ENCODE measurements at regions not wholly inside any gene's neighbourhood (a gene's known extent, or its start where the extent isn't known, plus 50 kb on each side); places are given as distances from the start of the nearest gene placed in this dataset.

DNA sequence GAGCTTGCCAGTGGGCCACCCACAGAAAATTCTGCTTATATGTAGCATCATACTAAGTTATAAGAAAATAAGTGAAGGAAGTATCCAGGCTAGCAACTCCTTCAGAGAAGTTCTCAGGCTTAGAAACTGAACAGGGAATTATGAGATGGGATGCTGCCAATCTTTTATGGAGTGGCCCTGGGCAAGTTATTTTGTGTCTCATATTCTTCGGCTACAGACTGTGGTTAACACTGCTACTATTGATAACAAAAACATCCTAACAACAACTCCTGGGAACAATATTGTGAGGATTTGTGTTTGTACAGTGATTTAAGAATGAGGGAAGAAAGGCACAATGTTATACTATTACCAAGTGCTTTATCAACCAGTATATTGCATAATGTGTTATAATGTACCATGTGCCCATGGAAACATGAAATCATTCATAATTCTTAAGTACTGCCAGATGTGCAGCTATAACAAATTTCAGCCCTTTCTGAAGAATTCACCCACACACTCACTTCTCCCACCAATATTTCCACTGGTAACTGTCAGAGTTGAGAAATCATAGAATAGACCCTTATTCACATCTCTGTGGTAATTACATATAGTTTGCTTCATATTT, 113.3 kb upstream of the SOX5 start:
- Mint-ChIP-seq H3K36me3 (ENCODE audit: low read depth, unreplicated experiment) (no peaks in the 10 kb centered on the region), H3K4me3 (ENCODE audit: unreplicated experiment) (no peak overlapping the region), H3K27me3 (ENCODE audit: low read depth, unreplicated experiment) (no peaks in the 10 kb centered on the region), H3K9me3 (ENCODE audit: unreplicated experiment) (no peaks in the 10 kb centered on the region), H3K4me1 (ENCODE audit: low read depth, unreplicated experiment) (peaks cover 4% of the 10 kb centered on the region), H3K27ac (ENCODE audit: unreplicated experiment) (no peak overlapping the region)
- FAIRE-seq, result no peak
- no peaks in the 10 kb centered on the region for H3K36me3 ChIP-seq (ENCODE audit: insufficient read depth, low read length)
- H4K20me1 ChIP-seq (ENCODE audit: insufficient read depth, low read length), result no peaks in the 10 kb centered on the region
- DNase-seq (ENCODE audit: low read depth), result no peak
- no peaks in the 10 kb centered on the region for H3K9me3 ChIP-seq (ENCODE audit: insufficient read depth, low read depth, low read length)
- no peak for TF ChIP-seq EZH2 (IDR thresholded peaks at IDR 0.05; ENCODE audit: insufficient read depth, low read length)
- TF ChIP-seq, protein P1, sequence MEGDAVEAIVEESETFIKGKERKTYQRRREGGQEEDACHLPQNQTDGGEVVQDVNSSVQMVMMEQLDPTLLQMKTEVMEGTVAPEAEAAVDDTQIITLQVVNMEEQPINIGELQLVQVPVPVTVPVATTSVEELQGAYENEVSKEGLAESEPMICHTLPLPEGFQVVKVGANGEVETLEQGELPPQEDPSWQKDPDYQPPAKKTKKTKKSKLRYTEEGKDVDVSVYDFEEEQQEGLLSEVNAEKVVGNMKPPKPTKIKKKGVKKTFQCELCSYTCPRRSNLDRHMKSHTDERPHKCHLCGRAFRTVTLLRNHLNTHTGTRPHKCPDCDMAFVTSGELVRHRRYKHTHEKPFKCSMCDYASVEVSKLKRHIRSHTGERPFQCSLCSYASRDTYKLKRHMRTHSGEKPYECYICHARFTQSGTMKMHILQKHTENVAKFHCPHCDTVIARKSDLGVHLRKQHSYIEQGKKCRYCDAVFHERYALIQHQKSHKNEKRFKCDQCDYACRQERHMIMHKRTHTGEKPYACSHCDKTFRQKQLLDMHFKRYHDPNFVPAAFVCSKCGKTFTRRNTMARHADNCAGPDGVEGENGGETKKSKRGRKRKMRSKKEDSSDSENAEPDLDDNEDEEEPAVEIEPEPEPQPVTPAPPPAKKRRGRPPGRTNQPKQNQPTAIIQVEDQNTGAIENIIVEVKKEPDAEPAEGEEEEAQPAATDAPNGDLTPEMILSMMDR (IDR thresholded peaks at IDR 0.05; ENCODE audit: insufficient read depth, low read depth, low read length), result no peak
- no peak overlapping the region for H3K4me3 ChIP-seq (ENCODE audit: insufficient read depth, low read depth, low read length)
- no peaks in the 10 kb centered on the region for H3K27me3 ChIP-seq (ENCODE audit: insufficient read depth, low read length)
- H3K27ac ChIP-seq (ENCODE audit: low read depth, low read length), result no peak overlapping the region
- peaks cover 11% of the 10 kb centered on the region for H3K4me1 ChIP-seq (ENCODE audit: insufficient read depth, low read length)
- no peak overlapping the region for H2AFZ ChIP-seq (ENCODE audit: low read depth, low read length)
- H3K9ac ChIP-seq (ENCODE audit: low read length), result no peak overlapping the region
- no peaks in the 10 kb centered on the region for H3K79me2 ChIP-seq (ENCODE audit: insufficient read depth, low read length)
- H3K4me2 ChIP-seq (ENCODE audit: low read length), result no peak overlapping the region

- Mint-ChIP-seq H3K4me1 (ENCODE audit: low read depth, unreplicated experiment) (no peaks in the 10 kb centered on the region), H3K27me3 (ENCODE audit: low read depth, unreplicated experiment) (no peaks in the 10 kb centered on the region)
- H2AFZ ChIP-seq (ENCODE audit: low read depth, low read length), result no peak overlapping the region
Observed at GRCh38 chr12:24060089-24060488, 110.6 kb upstream of the SOX5 start.

More at GRCh38 chr12:24060089-24060488, 110.6 kb upstream of the SOX5 start:
- H3K9ac ChIP-seq (ENCODE audit: low read length), result no peak overlapping the region
- H3K27ac ChIP-seq (ENCODE audit: low read depth, low read length), result no peak overlapping the region
- H3K27ac Mint-ChIP-seq (ENCODE audit: unreplicated experiment), result no peak overlapping the region
- no peaks in the 10 kb centered on the region for H3K36me3 ChIP-seq (ENCODE audit: insufficient read depth, low read length)
- no peak overlapping the region for H3K4me3 ChIP-seq (ENCODE audit: insufficient read depth, low read depth, low read length)
- no peaks in the 10 kb centered on the region for H3K9me3 ChIP-seq (ENCODE audit: insufficient read depth, low read depth, low read length)
- H3K4me3 Mint-ChIP-seq (ENCODE audit: unreplicated experiment), result no peak overlapping the region
- DNase-seq (ENCODE audit: low read depth) (no peak), FAIRE-seq (no peak)
- no peaks in the 10 kb centered on the region for H3K9me3 Mint-ChIP-seq (ENCODE audit: unreplicated experiment)
- H3K79me2 ChIP-seq (ENCODE audit: insufficient read depth, low read length), result no peaks in the 10 kb centered on the region
- no peaks in the 10 kb centered on the region for H3K27me3 ChIP-seq (ENCODE audit: insufficient read depth, low read length)
- no peak overlapping the region for H3K4me2 ChIP-seq (ENCODE audit: low read length)
- no peaks in the 10 kb centered on the region for H3K4me1 ChIP-seq (ENCODE audit: insufficient read depth, low read length)
- TF ChIP-seq, protein P1 (IDR thresholded peaks at IDR 0.05; ENCODE audit: insufficient read depth, low read depth, low read length), result no peak
- TF ChIP-seq EZH2 (IDR thresholded peaks at IDR 0.05; ENCODE audit: insufficient read depth, low read length), result no peak
- H4K20me1 ChIP-seq (ENCODE audit: insufficient read depth, low read length), result no peaks in the 10 kb centered on the region
- no peaks in the 10 kb centered on the region for H3K36me3 Mint-ChIP-seq (ENCODE audit: low read depth, unreplicated experiment)
